HG02852 (cell line): ENCODE measurements at regions not wholly inside any gene's neighbourhood (a gene's known extent, or its start where the extent isn't known, plus 50 kb on each side); places are given as distances from the start of the nearest gene placed in this dataset.
"Not testable (repeated sequence)": the region's sequence is repeated elsewhere in the genome, so short reads cannot be mapped to it uniquely, and the experiment has no call there.

Experiments used
- ATAC-seq: cut with Tn5 transposase; IDR thresholded peaks from one replicate; pipeline ENCODE4 v1.9.1; 2021; ENCODE audit warnings: mild to moderate bottlenecking, moderate library complexity; ENCODE audit not compliant: unreplicated experiment

- ATAC-seq: no peak
Measured at GRCh38 chr12:17695495-17695894, 394.5 kb downstream of the RERGL start.

- no peak for ATAC-seq
Measured at GRCh38 chr12:17691369-17691768, 398.6 kb downstream of the RERGL start.

- ATAC-seq: no peak
Measured at GRCh38 chr12:17680220-17680619, 409.8 kb downstream of the RERGL start.

GRCh38 chr12:17666641-17667324 lies 423.2 kb downstream of the RERGL start:
- ATAC-seq: no peak

DNA sequence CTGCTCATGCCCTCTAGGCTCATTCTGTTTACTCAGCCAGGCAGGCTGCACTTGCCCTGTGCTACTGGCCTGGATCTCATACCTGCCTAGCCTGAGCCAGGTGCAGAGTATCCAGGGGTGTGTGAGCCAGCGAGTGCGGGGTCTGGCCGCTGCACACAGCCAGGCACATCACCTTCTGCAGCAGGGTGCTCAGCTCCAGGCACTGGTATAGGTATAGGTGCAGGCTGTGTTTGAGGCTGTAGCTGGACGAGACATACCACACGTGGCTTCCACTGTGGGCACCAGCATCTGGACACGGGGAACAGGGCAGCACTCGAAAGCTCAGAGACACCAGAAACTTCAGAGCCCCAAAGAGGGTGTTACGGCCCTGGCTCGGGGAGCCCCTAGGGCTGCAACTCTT lies 424.2 kb downstream of the RERGL start:
- ATAC-seq: no peak

DNA sequence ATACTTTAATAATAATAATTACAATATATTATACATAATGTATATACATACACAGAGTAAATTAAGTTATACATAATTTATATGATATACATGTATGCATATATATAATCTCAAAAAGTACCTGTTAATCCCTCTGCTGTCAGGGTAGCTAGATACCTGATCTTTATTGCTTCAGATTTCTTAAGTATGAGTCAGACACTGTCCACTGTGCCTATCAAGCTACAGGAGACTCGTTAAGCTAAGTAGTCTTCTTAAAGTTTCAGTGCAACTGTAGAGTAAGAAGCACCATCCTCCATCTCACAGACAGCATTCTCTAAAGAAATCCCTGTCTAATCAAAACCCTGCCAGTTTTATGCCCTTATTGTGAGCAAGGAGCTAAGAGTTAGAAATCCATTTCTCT lies 428.7 kb downstream of the RERGL start:
- ATAC-seq: no peak

DNA sequence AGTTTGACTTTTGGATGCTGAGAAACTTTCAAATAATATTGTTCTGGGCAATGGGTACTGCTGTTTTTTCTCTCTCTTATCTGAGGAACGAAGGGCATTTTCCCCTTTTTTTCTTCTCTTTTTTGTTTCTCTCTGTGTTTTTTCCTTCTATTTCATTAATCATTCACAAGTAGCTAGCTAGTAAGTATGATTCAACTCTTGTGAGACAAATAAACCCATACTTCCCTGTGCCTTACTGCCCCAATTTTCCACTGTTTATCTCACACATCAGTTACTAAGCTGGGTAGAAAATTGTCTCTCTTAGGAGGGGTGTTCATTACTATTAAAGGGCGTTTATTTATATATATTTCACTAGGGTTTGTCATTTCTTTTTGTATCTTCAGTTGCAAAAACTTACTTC lies 437.6 kb downstream of the RERGL start:
- no peak for ATAC-seq

GRCh38 chr12:17642340-17642650 lies 447.7 kb downstream of the RERGL start:
- ATAC-seq: no peak

DNA sequence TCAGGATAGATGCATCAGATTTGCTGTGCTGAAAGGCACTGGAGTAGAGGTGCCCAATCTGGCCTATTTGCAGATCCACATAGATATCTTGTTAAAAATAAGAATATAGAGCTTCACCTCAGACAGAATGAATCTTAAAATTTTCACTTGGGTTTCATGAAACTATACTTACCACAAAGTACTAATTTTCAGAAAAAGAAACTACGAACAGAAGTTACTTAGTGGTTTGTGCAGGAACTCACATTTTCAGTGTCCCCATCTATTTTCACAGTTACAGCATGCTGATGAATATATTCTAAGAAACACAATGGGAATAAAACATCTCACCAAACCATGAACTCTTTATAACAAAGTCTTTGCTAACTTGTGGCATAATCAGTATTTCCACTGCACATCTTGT lies 449.4 kb downstream of the RERGL start:
- no peak for ATAC-seq

GRCh38 chr12:17618831-17619230 lies 471.2 kb downstream of the RERGL start:
- no peak for ATAC-seq

GRCh38 chr12:17609701-17610100 lies 480.3 kb downstream of the RERGL start:
- no peak for ATAC-seq

GRCh38 chr12:17609153-17609552 lies 480.8 kb downstream of the RERGL start:
- no peak for ATAC-seq

DNA sequence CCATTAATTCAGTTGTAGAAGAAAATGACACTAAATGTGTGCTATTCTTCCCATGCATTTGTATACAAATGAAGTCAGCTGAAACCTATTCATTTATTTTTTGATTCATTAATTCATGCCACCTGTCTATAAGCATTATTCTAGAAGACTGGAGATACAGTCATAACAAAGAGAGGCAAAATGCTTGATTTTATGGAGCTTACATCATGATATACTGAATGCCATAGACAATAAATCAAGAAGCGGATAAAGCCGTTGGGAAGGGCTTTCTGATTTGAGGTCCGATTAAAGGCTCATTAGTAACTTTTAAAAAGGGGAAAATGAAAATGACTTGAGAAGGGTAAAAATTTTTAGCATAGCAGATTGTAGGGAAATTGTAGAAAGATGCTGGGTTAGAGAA lies 494.9 kb downstream of the RERGL start:
- no peak for ATAC-seq

DNA sequence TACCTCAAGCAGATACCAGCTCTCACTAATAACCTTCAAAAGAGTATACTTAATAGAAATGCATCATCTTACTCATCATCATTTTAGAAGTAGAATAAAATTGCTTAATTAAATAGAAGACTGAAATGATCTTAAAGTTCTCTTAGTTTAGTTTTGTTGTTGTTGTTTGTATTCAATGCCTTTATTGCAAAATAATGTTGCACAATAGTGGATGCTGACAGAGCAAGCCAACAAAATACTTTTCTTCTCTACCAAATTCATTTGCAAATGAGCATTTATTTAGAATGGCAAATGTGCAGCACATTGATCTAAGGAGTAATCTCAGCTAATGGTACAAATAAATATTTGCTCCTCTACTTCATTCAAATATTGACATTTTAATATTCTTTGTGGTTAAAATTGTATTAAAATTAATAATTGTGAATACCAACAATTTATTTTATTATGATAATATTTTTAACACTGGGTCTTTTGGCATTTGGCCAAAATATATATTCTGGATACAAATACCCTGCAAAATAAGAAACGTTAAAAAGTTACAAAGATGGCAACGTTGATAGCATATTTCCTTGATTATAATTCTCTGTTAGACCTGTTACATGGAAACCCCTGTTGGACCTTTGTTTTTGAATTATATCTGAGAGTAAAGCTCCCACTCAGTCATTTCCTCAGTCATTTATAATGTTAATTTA lies 496.1 kb downstream of the RERGL start:
- ATAC-seq: no peak

DNA sequence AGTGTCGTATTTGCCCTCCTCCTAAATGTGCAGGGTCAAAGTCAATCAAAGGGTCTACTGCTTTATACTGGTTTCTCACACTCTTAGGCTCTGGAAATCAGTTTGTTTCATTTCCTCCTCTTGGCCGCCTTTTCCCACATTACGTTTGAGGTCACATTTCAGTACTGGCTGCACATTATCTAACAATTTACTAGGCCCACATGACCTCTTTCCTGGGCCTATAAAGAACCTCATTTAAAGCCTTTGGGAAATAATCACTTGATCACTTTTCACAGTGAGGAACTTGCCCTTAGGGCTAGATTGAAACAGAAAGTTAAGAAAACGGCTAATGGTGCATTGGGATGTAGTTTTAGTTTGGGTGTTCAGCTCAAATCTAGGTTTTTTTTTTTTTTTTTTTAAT lies 497.5 kb downstream of the RERGL start:
- ATAC-seq: no peak

GRCh38 chr12:17591005-17591681 lies 498.9 kb downstream of the RERGL start:
- no peak for ATAC-seq

GRCh38 chr12:17588968-17589367 lies 501.0 kb downstream of the RERGL start:
- ATAC-seq: no peak

DNA sequence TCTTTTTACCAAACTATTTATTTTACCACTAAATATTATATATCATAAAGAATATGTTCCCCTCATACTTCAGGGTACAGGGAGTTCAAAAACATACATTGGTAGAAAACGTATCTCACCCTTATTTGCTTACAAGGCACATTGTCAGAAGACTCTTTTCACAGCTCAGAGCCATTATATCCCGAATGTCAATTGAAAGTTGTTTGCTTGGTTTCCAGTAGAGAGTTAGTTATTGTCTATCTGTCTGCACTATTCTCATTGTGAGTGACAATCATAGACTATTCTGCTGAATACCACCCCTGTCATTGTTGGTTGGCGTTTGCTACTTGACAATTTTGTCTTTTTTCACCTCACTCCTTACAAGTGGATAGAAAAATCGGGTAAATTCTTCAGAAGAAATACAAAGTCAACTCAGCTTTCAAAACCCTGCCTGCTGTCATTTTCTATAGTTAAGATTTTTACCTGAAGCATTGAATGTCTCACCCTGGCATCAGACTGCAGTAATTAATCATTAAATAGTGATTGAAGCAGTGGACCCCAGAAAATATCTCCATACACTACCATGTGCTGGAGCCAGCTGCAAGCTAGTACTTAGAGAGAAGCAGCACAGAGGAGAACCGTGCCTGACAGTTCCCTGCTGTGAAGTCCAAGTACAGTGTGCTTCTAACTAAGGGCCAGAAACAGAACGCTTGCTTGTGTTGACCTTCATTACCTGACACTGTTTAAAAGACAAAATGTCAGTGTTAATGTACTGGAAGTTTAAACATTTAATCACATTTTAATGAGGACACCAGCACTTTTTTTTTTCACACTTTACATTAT lies 510.6 kb downstream of the RERGL start:
- no peak for ATAC-seq

DNA sequence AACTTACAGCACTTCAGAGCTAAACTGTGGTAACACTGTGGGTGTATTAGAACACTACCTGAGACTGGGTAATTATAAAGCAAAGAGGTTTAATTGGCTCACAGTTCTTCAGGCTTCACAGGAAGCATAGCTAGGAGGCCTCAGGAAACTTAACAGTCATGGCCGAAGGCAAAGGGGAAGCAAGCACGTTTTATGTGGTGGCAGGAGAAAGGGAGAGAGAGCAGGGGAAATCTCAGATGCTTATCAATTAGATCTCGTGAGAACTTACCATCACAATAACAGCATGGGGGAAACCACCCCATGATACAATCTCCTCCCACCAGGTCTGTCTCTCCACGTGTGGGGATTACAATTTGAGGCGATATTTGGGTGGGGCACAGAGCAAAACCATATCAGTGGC lies 512.6 kb downstream of the RERGL start:
- ATAC-seq: no peak

DNA sequence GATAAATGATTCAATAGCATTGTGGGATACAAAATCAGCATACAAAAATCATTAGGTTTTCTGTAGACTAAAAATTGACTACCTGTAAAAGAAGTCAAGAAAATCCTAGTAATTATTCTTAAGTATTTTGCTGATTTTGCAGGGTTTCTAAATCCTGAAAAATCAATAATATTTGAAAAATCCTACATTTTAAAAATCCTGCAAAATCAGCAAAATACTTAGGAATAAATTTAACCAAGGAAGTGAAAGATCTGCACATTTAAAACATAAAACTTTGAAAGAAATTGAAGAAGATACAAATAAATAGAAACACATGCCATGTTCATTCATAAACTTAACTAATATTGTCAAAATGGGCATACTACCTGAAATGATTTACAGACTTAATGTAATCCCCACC lies 517.7 kb downstream of the RERGL start:
- ATAC-seq: no peak

- no peak for ATAC-seq
Measured at GRCh38 chr12:17571047-17571446, 518.9 kb downstream of the RERGL start.

DNA sequence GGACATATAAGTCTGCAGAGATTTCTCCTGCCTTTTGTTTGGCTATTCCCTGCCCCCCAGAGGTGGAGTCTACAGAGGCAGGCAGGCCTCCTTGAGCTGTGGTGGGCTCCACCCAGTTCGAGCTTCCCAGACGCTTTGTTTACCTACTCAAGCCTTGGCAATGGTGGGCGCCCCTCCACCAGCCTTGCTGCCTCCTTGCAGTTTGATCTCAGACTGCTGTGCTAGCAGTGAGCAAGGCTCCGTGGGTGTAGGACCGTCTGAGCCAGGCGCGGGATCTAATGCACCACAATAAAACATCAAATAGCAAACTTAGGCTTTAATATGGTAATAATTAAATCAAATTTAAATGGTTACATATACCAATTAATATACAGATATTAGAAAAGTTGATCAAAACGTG lies 525.4 kb downstream of the RERGL start:
- ATAC-seq: not testable (repeated sequence)
